HG02852 (cell line): ENCODE measurements at regions not wholly inside any gene's neighbourhood (a gene's known extent, or its start where the extent isn't known, plus 50 kb on each side); places are given as distances from the start of the nearest gene placed in this dataset.

Experiments used
- ATAC-seq: cut with Tn5 transposase; IDR thresholded peaks from one replicate; pipeline ENCODE4 v1.9.1; 2021; ENCODE audit warnings: mild to moderate bottlenecking, moderate library complexity; ENCODE audit not compliant: unreplicated experiment

GRCh38 chr13:103324641-103325040 is 258.4 kb upstream of the SLC10A2 start:
- no peak for ATAC-seq

GRCh38 chr13:103315711-103316110 is 249.5 kb upstream of the SLC10A2 start:
- no peak for ATAC-seq

GRCh38 chr13:103312467-103312866 is 246.2 kb upstream of the SLC10A2 start:
- no peak for ATAC-seq

GRCh38 chr13:103308667-103309066 is 242.4 kb upstream of the SLC10A2 start:
- no peak for ATAC-seq

GRCh38 chr13:103306163-103306562 is 239.9 kb upstream of the SLC10A2 start:
- no peak for ATAC-seq

GRCh38 chr13:103303078-103303651 is 236.9 kb upstream of the SLC10A2 start:
- no peak for ATAC-seq

- no peak for ATAC-seq
Observed at GRCh38 chr13:103302676-103303075, 236.5 kb upstream of the SLC10A2 start.

GRCh38 chr13:103299079-103299478 is 232.9 kb upstream of the SLC10A2 start:
- ATAC-seq, result no peak

- no peak for ATAC-seq
Observed at GRCh38 chr13:103297083-103297482, 230.9 kb upstream of the SLC10A2 start.

- no peak for ATAC-seq
Observed at GRCh38 chr13:103291798-103292572, 225.8 kb upstream of the SLC10A2 start.

- no peak for ATAC-seq
Observed at GRCh38 chr13:103291226-103291625, 225.0 kb upstream of the SLC10A2 start.

GRCh38 chr13:103289681-103290080 is 223.5 kb upstream of the SLC10A2 start:
- no peak for ATAC-seq

GRCh38 chr13:103288114-103288513 is 221.9 kb upstream of the SLC10A2 start:
- ATAC-seq, result no peak

GRCh38 chr13:103287659-103288058 is 221.4 kb upstream of the SLC10A2 start:
- ATAC-seq, result no peak

GRCh38 chr13:103284466-103284865 is 218.2 kb upstream of the SLC10A2 start:
- ATAC-seq, result no peak

GRCh38 chr13:103283451-103283820 is 217.2 kb upstream of the SLC10A2 start:
- no peak for ATAC-seq

- ATAC-seq, result peak; percentile 57
Observed at GRCh38 chr13:103282571-103283450, 216.6 kb upstream of the SLC10A2 start.

- ATAC-seq, result no peak
Observed at GRCh38 chr13:103277959-103278694, 211.9 kb upstream of the SLC10A2 start.

GRCh38 chr13:103276775-103277498 is 210.7 kb upstream of the SLC10A2 start:
- ATAC-seq, result peak; percentile 87

- ATAC-seq, result no peak
Observed at GRCh38 chr13:103275722-103276121, 209.5 kb upstream of the SLC10A2 start.
